ENCODE measurements at regions not wholly inside any gene's neighbourhood (a gene's known extent, or its start where the extent isn't known, plus 50 kb on each side); places are given as distances from the start of the nearest gene placed in this dataset.

GRCh38 chr15:81427176-81427575 is 53.2 kb upstream of the TMC3 start:
- Histone ChIP-seq H2BK120ac (ENCODE audit: low read depth, low read length, poor library complexity, severe bottlenecking) (no peak overlapping the region), H3K23me2 (ENCODE audit: insufficient read length, low read depth, low read length, poor library complexity, severe bottlenecking) (no peaks in the 10 kb centered on the region)
- H3K4me3 Mint-ChIP-seq, result no peak overlapping the region

More at GRCh38 chr15:81427176-81427575, 53.2 kb upstream of the TMC3 start:
- no peak overlapping the region for H4K5ac ChIP-seq (ENCODE audit: insufficient read length, low read depth, low read length)
- no peak overlapping the region for H3K14ac ChIP-seq (ENCODE audit: insufficient read depth, low read length)
- no peaks in the 10 kb centered on the region for H3K9me3 ChIP-seq (ENCODE audit: control insufficient read depth, low read depth, low read length)
- no peak overlapping the region for H4K8ac ChIP-seq (replicated peaks; ENCODE audit: insufficient read length, low read depth, low read length)
- H3K4me2 ChIP-seq (ENCODE audit: insufficient read depth, insufficient read length, low read length), result no peak overlapping the region
- no peaks in the 10 kb centered on the region for H3K36me3 Mint-ChIP-seq (ENCODE audit: insufficient read depth in 1 of 3, low read depth in 3 of 3)
- no peak overlapping the region for H2BK20ac ChIP-seq (ENCODE audit: low read depth, low read length, poor library complexity, severe bottlenecking)
- peaks cover 9 to 14% of the 10 kb centered on the region in 2 experiments for H3K4me1 Mint-ChIP-seq
- H3K4me1 ChIP-seq (ENCODE audit: insufficient read depth, low read length), result no peaks in the 10 kb centered on the region
- H3T11ph ChIP-seq (ENCODE audit: low read length), result no peak overlapping the region
- H2BK5ac ChIP-seq (ENCODE audit: insufficient read length, low read length), result no peak overlapping the region
- H2AFZ ChIP-seq (ENCODE audit: low read length), result no peak overlapping the region
- H2BK12ac ChIP-seq (ENCODE audit: insufficient read length, low read depth, low read length), result no peak overlapping the region
- TF ChIP-seq CTCF (conservative IDR thresholded peaks at IDR 0.05), result no peak
- WGBS (ENCODE audit: extremely low coverage, insufficient read length, low lambda C conversion rate), result no CpG with 5 or more reads among the region's 6 CpGs
- no peak overlapping the region for H2AK5ac ChIP-seq (ENCODE audit: insufficient read length, low read length)
- H4K20me1 ChIP-seq (ENCODE audit: control insufficient read depth, insufficient read depth, insufficient read length), result no peaks in the 10 kb centered on the region
- no peak overlapping the region for H3K27ac ChIP-seq (ENCODE audit: insufficient read length, low read depth, low read length)
- no peaks in the 10 kb centered on the region for H3K27me3 ChIP-seq (ENCODE audit: insufficient read depth, low read length)
- H3K18ac ChIP-seq (ENCODE audit: insufficient read length, low read depth, low read length), result no peak overlapping the region
- no peaks in the 10 kb centered on the region for H3K79me2 ChIP-seq (ENCODE audit: insufficient read depth, low read length)
- H3K9ac ChIP-seq (ENCODE audit: extremely low read depth, insufficient read length, low read length), result no peak overlapping the region
- H4K91ac ChIP-seq (ENCODE audit: insufficient read length, low read depth, low read length), result no peak overlapping the region
- no peaks in the 10 kb centered on the region for H3K79me1 ChIP-seq (ENCODE audit: insufficient read depth, low read depth, low read length, poor library complexity, severe bottlenecking)
- no peak overlapping the region for H3K4ac ChIP-seq (ENCODE audit: low read depth, low read length)
- H2BK15ac ChIP-seq (ENCODE audit: low read depth, low read length), result no peak overlapping the region
- H3K9me3 Mint-ChIP-seq, result peaks cover 0 to 2% of the 10 kb centered on the region in 2 experiments; a peak in 1 of 5 replicates
- no peaks in the 10 kb centered on the region for H3K27me3 Mint-ChIP-seq (ENCODE audit: low read depth)
- peak overlapping the region in 1 of 3 experiments; percentile 28; a peak in 1 of 7 replicates for H3K27ac Mint-ChIP-seq
- no peak overlapping the region for H3K23ac ChIP-seq (ENCODE audit: insufficient read length, low read depth, low read length)
- no peak for DNase-seq
- H3K56ac ChIP-seq (ENCODE audit: insufficient read length, low read depth, low read length), result no peak overlapping the region

Data from H9 (cell line).